SK-N-MC (cell line): ENCODE measurements at regions not wholly inside any gene's neighbourhood (a gene's known extent, or its start where the extent isn't known, plus 50 kb on each side); places are given as distances from the start of the nearest gene placed in this dataset.

ENCODE experiments used
- EZH2 ChIP-seq: fragments of 200-600 bp; sonication (generic); IDR thresholded peaks from one replicate; pipeline ENCODE4 v1.6.1; 2017; ENCODE audit warnings: antibody characterized with exemption
- POLR2AphosphoS5 ChIP-seq: IDR thresholded peaks from 2 replicates; pipeline ENCODE4 v1.6.1; 2012; ENCODE audit warnings: mild to moderate bottlenecking, low read depth, low read length, borderline replicate concordance

DNA sequence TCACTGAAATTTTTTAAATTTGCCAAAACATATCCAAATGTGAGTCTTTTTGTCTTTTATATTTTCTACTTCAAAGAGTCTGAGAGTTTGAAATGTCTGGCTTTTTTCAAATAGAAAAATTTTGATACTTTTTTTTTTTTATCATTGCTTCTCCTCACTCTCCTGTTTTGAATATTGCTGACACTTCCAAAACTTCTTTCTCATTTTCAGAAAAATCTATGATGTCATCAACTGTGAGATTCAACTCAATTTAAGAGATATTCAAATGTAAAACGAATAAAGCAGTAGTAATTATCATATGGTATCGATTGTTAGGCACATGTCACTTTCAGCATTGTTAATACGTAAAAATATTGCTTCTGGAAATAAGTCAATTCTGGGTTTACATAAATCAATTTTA is 505.8 kb upstream of the STEAP1 start:
- TF ChIP-seq POLR2AphosphoS5 (no peak), EZH2 (no peak)
